ENCODE measurements at regions not wholly inside any gene's neighbourhood (a gene's known extent, or its start where the extent isn't known, plus 50 kb on each side); places are given as distances from the start of the nearest gene placed in this dataset.

- TF ChIP-seq CTCF (IDR thresholded peaks at IDR 0.05; ENCODE audit: low read depth, low read length), result no peak
- no peak for TF ChIP-seq POLR2A (IDR thresholded peaks at IDR 0.05; ENCODE audit: extremely low read depth, insufficient read length)
- no peak for TF ChIP-seq MYC (IDR thresholded peaks at IDR 0.05; ENCODE audit: low read depth, low read length)
- no peak for TF ChIP-seq MAX (IDR thresholded peaks at IDR 0.05; ENCODE audit: low read depth, low read length)
Measured at GRCh38 chr12:124640056-124640455, 72.6 kb upstream of the NCOR2 start.

All from NB4 (cell line).